Glutamatergic neuron (in vitro differentiated cells): ENCODE measurements at regions not wholly inside any gene's neighbourhood (a gene's known extent, or its start where the extent isn't known, plus 50 kb on each side); places are given as distances from the start of the nearest gene placed in this dataset.

Experiments used
- DNase-seq: peaks from one replicate; pipeline ENCODE4 v3.0.0; 2022
- H3K27ac Mint-ChIP-seq: one replicate; pipeline ENCODE4 v1.8.0; 2020; ENCODE audit warnings: mild to moderate bottlenecking, mixed read lengths, inconsistent platforms; ENCODE audit not compliant: unreplicated experiment
- H3K27me3 Mint-ChIP-seq: one replicate; pipeline ENCODE4 v1.8.0; 2020; ENCODE audit warnings: mild to moderate bottlenecking, moderate library complexity, mixed read lengths, inconsistent platforms; ENCODE audit not compliant: unreplicated experiment
- H3K36me3 Mint-ChIP-seq: one replicate; pipeline ENCODE4 v1.8.0; 2020; ENCODE audit warnings: mild to moderate bottlenecking, mixed read lengths, inconsistent platforms; ENCODE audit not compliant: unreplicated experiment
- H3K4me1 Mint-ChIP-seq: one replicate; pipeline ENCODE4 v1.8.0; 2020; ENCODE audit warnings: mild to moderate bottlenecking, low read depth, mixed read lengths, inconsistent platforms; ENCODE audit not compliant: unreplicated experiment
- H3K4me3 Mint-ChIP-seq: one replicate; pipeline ENCODE4 v1.8.0; 2020; ENCODE audit warnings: mild to moderate bottlenecking, mixed read lengths, inconsistent platforms; ENCODE audit not compliant: unreplicated experiment
- H3K9me3 Mint-ChIP-seq: one replicate; pipeline ENCODE4 v1.8.0; 2020; ENCODE audit warnings: mild to moderate bottlenecking, moderate library complexity, mixed read lengths, inconsistent platforms; ENCODE audit not compliant: unreplicated experiment
- CTCF ChIP-seq: fragments of 200-600 bp; sonication (generic); IDR thresholded peaks from one replicate; pipeline ENCODE4 v1.5.0; 2021; ENCODE audit not compliant: partially characterized antibody, unreplicated experiment

GRCh38 chr10:2410049-2410448, 657.3 kb upstream of the PFKP start:
- Mint-ChIP-seq H3K4me3 (no peak overlapping the region), H3K9me3 (peaks cover 2% of the 10 kb centered on the region), H3K27me3 (no peaks in the 10 kb centered on the region), H3K4me1 (no peaks in the 10 kb centered on the region), H3K27ac (no peak overlapping the region), H3K36me3 (peaks cover 9% of the 10 kb centered on the region)
- DNase-seq = no peak
- no peak for TF ChIP-seq CTCF

- H3K36me3 Mint-ChIP-seq = peaks cover 19% of the 10 kb centered on the region
- TF ChIP-seq CTCF = no peak
- H3K27me3 Mint-ChIP-seq = no peaks in the 10 kb centered on the region
- H3K9me3 Mint-ChIP-seq = peaks cover 2% of the 10 kb centered on the region
- DNase-seq = no peak
- no peak overlapping the region for H3K4me3 Mint-ChIP-seq
- no peak overlapping the region for H3K27ac Mint-ChIP-seq
- no peaks in the 10 kb centered on the region for H3K4me1 Mint-ChIP-seq
Observed at GRCh38 chr10:2401459-2401858, 664.1 kb upstream of the ADARB2 start.

- peaks cover 2% of the 10 kb centered on the region for H3K9me3 Mint-ChIP-seq
- no peak overlapping the region for H3K27ac Mint-ChIP-seq
- H3K4me3 Mint-ChIP-seq = no peak overlapping the region
- H3K4me1 Mint-ChIP-seq = no peaks in the 10 kb centered on the region
- no peaks in the 10 kb centered on the region for H3K27me3 Mint-ChIP-seq
- TF ChIP-seq CTCF = no peak
- H3K36me3 Mint-ChIP-seq = peaks cover 19% of the 10 kb centered on the region
- no peak for DNase-seq
Observed at GRCh38 chr10:2399482-2399881, 662.2 kb upstream of the ADARB2 start.

- Mint-ChIP-seq H3K36me3 (peaks cover 3% of the 10 kb centered on the region), H3K27ac (no peak overlapping the region), H3K27me3 (no peaks in the 10 kb centered on the region), H3K4me1 (no peaks in the 10 kb centered on the region), H3K9me3 (peaks cover 2% of the 10 kb centered on the region), H3K4me3 (no peak overlapping the region)
- DNase-seq = no peak
- no peak for TF ChIP-seq CTCF
Observed at GRCh38 chr10:2392145-2392812, 655.0 kb upstream of the ADARB2 start.

- Mint-ChIP-seq H3K36me3 (peaks cover 12% of the 10 kb centered on the region), H3K27me3 (peaks cover 2% of the 10 kb centered on the region), H3K4me1 (no peaks in the 10 kb centered on the region), H3K27ac (no peak overlapping the region), H3K9me3 (peaks cover 5% of the 10 kb centered on the region), H3K4me3 (no peak overlapping the region)
- no peak for TF ChIP-seq CTCF
- DNase-seq = no peak
Observed at GRCh38 chr10:2387672-2388071, 650.3 kb upstream of the ADARB2 start.
